GM12891 (cell line): ENCODE measurements at regions not wholly inside any gene's neighbourhood (a gene's known extent, or its start where the extent isn't known, plus 50 kb on each side); places are given as distances from the start of the nearest gene placed in this dataset.

ENCODE experiments used
- PAX5 ChIP-seq: IDR thresholded peaks from 2 replicates; pipeline ENCODE4 v1.6.1; 2011; ENCODE audit warnings: low read length, moderate library complexity, mild to moderate bottlenecking; ENCODE audit not compliant: insufficient read depth, severe bottlenecking
- POLR2A ChIP-seq: IDR thresholded peaks from 2 replicates; pipeline ENCODE4 v1.6.1; 2011; ENCODE audit warnings: low read depth, low read length, control low read depth
- POLR2AphosphoS5 ChIP-seq: IDR thresholded peaks from 2 replicates; pipeline ENCODE4 v1.6.1; 2011; ENCODE audit warnings: low read depth, low read length, control low read depth
- POU2F2 ChIP-seq: IDR thresholded peaks from 2 replicates; pipeline ENCODE4 v1.6.1; 2011; ENCODE audit warnings: low read depth, mild to moderate bottlenecking, control low read depth, low read length, moderate library complexity
- TAF1 ChIP-seq: IDR thresholded peaks from 2 replicates; pipeline ENCODE4 v1.6.1; 2011; ENCODE audit warnings: low read depth, low read length, control low read depth

GRCh38 chr5:154135125-154135817, 55.3 kb upstream of the GALNT10 start:
- no peak for TF ChIP-seq POLR2AphosphoS5
- no peak for TF ChIP-seq POLR2A
- TF ChIP-seq TAF1 = no peak
- no peak for TF ChIP-seq PAX5
- TF ChIP-seq POU2F2 = no peak
